ENCODE measurements at regions not wholly inside any gene's neighbourhood (a gene's known extent, or its start where the extent isn't known, plus 50 kb on each side); places are given as distances from the start of the nearest gene placed in this dataset.

DNA sequence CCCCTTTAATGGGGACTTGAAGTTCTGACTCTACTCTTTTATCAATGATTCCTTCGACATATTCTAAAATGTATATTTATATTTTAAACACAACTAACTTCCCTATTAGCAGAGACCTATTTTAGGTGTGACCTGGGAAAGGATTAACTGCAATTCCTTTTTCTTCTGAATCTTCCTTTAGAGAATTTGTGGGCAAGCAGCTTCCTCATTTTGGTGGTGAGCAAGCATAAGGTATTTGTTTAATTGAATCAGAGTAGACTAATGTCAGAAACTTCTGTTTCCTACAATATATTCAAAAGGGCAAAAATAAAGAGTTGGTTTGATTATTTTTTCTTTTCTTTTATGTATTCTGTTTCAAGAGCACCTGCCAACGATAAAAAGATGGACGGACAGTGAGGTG, 237.0 kb downstream of the IKZF2 start:
- Histone ChIP-seq H3K4me3 (no peak overlapping the region), H2AFZ (ENCODE audit: low read depth, low read length) (no peak overlapping the region), H3K27ac (ENCODE audit: extremely low read depth, low read depth, low read length) (no peak overlapping the region), H3K36me3 (ENCODE audit: control insufficient read depth, insufficient read depth, low read length) (no peaks in the 10 kb centered on the region), H3K27me3 (ENCODE audit: control insufficient read depth in 2 of 2, insufficient read depth in 2 of 2, low read length in 2 of 2) (no peaks in the 10 kb centered on the region), H3K9ac (ENCODE audit: insufficient read depth in 1 of 2, low read depth in 2 of 2, low read length in 2 of 2) (no peak overlapping the region), H3K9me3 (replicated peaks; ENCODE audit: control insufficient read depth, insufficient read depth, low read depth, low read length) (no peaks in the 10 kb centered on the region), H3K4me1 (replicated peaks in 1 of 2; ENCODE audit: control insufficient read depth in 2 of 2, insufficient read depth in 2 of 2, low read length in 2 of 2) (no peaks in the 10 kb centered on the region), H3K79me2 (ENCODE audit: control insufficient read depth, insufficient read depth, low read length) (no peaks in the 10 kb centered on the region), H3K4me2 (ENCODE audit: insufficient read depth, low read length) (no peak overlapping the region), H4K20me1 (replicated peaks; ENCODE audit: control insufficient read depth, insufficient read depth, low read length) (no peaks in the 10 kb centered on the region), H3K9me1 (ENCODE audit: control insufficient read depth, insufficient read depth, low read length) (no peaks in the 10 kb centered on the region)
- CTCF ChIA-PET (ENCODE audit: low intra/inter-chr PET ratio) = no interaction called here
- in situ Hi-C loops (cut with MboI) = no loop called here
- BruUV-seq (replicated peaks) = no TSS peak
- DNase-seq (ENCODE audit: extremely low read depth in 1 of 4, low spot score in 3 of 4) (no peak), FAIRE-seq (no peak), ATAC-seq (no peak)
- POLR2A ChIA-PET = no interaction called here
- intact Hi-C loops (cut with micrococcal nuclease) = no loop called here
- WGBS (ENCODE audit: insufficient coverage, low coverage, missing lambda C conversion rate) = 0% methylated on average over 3 of the region's 3 CpGs
- TF ChIP-seq CEBPG (CRISPR knock-in tag; IDR thresholded peaks at IDR 0.05) (no peak), CEBPG (tag; conservative IDR thresholded peaks at IDR 0.05 in 1 of 2, IDR thresholded peaks at IDR 0.05 in 1 of 2) (no peak)
- TF ChIP-seq, protein P1, sequence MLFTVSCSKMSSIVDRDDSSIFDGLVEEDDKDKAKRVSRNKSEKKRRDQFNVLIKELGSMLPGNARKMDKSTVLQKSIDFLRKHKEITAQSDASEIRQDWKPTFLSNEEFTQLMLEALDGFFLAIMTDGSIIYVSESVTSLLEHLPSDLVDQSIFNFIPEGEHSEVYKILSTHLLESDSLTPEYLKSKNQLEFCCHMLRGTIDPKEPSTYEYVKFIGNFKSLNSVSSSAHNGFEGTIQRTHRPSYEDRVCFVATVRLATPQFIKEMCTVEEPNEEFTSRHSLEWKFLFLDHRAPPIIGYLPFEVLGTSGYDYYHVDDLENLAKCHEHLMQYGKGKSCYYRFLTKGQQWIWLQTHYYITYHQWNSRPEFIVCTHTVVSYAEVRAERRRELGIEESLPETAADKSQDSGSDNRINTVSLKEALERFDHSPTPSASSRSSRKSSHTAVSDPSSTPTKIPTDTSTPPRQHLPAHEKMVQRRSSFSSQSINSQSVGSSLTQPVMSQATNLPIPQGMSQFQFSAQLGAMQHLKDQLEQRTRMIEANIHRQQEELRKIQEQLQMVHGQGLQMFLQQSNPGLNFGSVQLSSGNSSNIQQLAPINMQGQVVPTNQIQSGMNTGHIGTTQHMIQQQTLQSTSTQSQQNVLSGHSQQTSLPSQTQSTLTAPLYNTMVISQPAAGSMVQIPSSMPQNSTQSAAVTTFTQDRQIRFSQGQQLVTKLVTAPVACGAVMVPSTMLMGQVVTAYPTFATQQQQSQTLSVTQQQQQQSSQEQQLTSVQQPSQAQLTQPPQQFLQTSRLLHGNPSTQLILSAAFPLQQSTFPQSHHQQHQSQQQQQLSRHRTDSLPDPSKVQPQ (CRISPR knock-in tag; IDR thresholded peaks at IDR 0.05; ENCODE audit: borderline replicate concordance) = no peak

Measured in K562 (cell line).